Hepatocyte (in vitro differentiated cells): ENCODE measurements at regions not wholly inside any gene's neighbourhood (a gene's known extent, or its start where the extent isn't known, plus 50 kb on each side); places are given as distances from the start of the nearest gene placed in this dataset.

ENCODE experiments used
- CTCF ChIP-seq: fragments of 200-600 bp; sonication (generic); IDR thresholded peaks from 2 replicates; pipeline ENCODE4 v1.5.1; 2016; ENCODE audit warnings: antibody characterized with exemption, mild to moderate bottlenecking; ENCODE audit not compliant: poor library complexity
- EZH2 ChIP-seq: fragments of 200-600 bp; sonication (generic); IDR thresholded peaks from 2 replicates; pipeline ENCODE4 v1.6.1; 2016; ENCODE audit warnings: antibody characterized with exemption, mild to moderate bottlenecking, borderline replicate concordance

- TF ChIP-seq EZH2 (no peak), CTCF (no peak)
These were observed 150.3 kb upstream of the NR2F2 start for GRCh38 chr15:96180087-96180748.
